NCI-H1436 treated with DMSO at 0.1 percent for 48 hours (cell line): ENCODE measurements at regions not wholly inside any gene's neighbourhood (a gene's known extent, or its start where the extent isn't known, plus 50 kb on each side); places are given as distances from the start of the nearest gene placed in this dataset.
"Not testable (repeated sequence)": the region's sequence is repeated elsewhere in the genome, so short reads cannot be mapped to it uniquely, and the experiment has no call there.

Source experiments
- DNase-seq: peaks from one replicate; lab custom pipeline; 2025; lab: John Stamatoyannopoulos, UW

DNA sequence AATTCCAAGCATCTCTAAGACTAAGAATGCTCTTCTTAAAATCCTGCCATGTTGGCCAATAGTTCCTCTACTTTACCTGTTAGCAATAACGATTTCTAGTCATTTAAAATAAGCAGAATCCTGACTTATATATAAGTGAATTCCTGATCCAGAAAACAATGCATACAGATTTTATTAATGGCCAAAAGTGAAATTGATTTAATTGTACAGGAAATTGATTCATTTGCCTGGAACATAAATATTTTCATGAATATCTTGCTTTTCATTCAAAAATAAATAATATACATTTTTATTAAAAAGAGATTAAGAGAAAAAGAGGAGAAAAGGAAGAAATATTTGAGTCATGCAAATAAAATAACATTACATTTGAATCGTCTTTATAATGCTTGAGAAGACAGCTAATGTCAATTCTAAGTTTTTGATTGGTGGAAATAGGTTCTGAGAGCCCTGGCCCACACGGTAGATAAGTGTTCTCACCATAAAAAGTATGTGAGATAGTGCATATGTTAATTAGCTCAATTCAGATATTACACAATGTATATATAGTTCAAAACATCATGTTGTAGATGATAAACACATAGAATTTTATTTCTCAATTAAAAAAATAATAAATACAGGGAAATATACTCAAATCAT is 323.2 kb upstream of the MIR17HG start:
- no peak for DNase-seq

DNA sequence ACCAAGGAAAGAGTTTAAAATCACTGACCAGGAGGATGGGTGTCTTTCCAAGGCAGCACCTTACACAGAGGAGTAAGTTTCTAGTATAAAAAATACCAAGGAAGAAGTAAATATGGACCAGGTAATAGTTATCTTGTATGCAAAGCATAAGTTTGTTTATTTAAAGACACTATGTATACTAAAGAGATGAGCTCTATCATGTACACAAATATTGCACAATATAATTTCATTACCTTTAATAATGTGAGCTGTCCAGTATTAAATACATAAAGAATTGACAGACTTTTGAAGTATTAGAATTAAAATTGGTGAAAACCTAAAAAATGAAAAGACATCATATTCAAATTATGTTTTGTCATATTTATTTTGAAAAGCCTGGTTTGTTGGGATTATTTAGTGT is 322.0 kb upstream of the MIR17HG start:
- no peak for DNase-seq

DNA sequence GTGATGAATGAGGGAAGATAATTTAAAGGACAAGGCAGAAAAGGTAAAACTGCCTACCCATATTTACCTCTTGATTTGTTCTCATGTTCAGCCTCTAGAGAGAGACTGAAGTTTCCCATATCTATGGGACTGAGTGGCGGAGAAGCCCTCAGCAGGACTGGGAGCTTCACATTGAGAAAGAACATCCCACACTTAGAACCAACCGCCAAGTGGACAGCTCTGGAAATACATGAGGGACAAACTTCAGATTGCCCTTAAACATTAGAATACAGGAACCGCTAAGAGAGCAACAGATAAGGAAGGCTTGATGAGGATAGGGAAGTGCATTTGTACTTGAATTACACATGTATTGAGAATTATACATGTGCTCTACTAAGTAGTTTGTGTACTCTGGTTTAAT is 316.0 kb upstream of the MIR17HG start:
- no peak for DNase-seq

DNA sequence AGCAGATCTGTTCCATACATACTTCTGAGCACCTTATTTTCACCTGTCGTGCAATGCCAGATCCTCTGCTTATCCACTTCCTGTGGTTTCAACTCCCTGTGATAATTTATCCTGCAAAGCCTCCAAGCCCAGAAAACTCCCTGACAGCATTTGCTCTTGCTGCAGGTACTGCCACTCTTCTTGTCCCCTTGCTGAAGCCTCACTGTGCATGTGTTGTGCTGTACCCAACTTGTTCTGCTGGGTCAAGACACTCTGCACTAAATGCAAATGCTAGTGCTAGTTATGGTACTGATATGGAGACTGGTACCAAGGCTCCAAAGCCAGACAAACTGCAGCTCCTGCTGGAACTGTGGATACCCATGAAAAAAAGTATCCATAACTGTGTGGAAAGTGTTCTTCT is 315.4 kb upstream of the MIR17HG start:
- no peak for DNase-seq

DNA sequence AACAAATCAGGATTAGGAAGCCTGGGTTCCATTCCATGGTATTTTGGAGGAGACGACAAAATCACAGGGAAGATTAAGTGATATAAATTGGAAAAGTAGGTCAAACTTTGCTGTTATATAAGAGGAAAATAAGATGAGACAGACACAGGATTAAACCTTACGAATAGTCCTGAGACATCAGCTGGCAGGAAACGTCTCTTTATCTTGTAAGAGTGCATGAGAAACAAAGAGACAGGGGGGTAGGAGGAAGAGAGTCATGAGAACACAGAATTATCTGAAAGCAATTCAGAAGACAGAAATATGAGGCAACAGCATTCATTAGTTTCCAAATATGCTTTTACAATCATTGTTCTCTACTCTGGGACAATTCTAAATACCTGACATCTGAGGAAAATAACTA is 310.6 kb upstream of the MIR17HG start:
- DNase-seq = no peak

DNA sequence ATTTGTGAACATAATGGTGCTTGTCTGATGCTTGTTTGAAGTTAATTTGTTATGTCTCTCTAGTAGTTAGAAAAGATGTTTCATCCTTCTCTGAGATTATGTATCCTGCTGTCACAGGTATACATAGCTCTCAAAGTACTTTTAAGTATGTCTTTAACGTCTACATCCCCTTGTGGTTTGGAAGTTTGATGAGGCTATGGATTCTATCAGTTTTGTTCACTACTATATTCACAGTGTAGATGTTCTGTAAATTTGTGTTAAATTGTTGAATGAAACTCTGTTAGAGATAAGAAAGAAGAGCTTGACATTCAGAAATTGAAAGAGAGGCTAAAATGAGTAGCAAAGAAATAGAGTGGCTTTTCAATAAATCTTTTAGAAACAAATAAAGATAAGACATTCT is 304.6 kb upstream of the MIR17HG start:
- no peak for DNase-seq

DNA sequence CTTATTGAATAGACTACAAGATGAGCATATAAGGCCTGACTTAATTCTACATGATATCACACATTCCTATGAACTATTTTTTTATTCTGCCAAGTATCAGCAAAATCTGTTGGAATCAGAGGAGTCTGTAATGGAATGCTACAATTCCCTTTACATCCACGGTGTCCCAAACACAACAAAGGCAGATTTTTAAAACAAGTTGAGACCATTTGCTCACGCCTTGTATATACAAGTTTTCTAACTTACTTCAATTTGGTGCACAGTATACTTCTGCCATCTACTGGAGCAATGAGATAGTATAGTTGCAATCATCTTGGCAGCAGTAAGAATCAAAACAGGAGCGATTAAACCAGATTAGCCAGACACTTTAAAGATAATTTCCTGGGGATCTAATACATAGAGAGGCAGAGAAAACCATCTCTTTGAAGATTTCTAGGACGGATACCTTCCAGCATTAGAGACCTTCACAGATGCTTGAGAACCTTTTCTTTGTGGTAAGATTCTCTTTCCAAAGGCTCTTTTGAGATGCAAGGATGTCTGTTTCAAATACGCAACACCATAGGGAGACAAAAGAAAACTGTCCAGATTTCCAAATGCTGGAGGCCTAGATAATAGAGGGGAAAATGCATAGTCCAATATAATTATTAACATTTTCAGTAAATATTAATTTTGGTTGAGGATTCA is 302.0 kb upstream of the MIR17HG start:
- DNase-seq = no peak

DNA sequence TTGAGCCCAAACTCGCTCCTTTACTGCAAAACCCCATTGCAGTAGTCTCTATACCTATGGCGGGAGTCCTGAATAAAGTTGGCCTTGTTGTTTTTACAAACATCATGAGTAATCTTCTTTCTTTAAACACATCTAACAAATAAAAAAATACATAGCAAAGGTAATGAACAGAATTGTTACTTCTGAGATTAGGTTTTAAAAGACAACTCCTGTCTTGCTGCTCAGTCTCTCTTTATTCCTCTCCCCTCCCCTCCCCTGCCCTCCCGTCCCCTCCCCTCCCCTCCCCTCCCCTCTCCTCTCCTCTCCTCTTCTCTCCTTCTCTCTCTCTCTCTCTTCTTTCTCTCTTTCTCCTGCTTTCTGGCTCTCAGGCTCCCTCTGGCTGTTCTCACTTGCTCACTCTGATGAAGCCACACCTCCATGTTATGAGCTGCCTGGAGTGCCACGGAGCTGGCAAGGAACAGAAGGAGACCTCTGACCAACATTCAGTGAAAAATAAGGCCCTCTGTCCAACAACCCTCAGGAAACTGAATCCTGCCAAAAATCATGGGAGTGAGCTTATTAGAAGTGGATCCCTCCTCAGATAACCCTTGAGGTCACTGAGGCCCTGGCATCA is 300.7 kb upstream of the MIR17HG start:
- no peak for DNase-seq

DNA sequence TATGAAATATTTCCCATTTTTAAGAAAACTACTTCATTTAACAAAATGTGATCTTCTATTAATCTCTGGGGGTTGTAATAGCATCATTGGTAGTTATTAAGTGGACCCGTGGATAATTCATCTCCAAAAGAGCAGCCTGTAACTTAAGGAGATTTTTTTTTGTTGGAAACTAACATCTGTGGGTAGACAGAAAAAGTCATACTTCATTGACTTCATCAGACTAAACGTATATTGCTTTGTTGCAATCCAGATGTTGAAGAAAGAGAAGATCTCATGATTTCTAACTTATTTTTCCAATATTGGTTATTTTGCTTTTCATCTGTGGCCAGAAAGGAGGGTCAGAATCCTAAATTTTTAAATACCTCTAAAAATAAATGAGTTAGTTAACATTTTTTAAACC is 296.5 kb upstream of the MIR17HG start:
- DNase-seq = no peak

DNA sequence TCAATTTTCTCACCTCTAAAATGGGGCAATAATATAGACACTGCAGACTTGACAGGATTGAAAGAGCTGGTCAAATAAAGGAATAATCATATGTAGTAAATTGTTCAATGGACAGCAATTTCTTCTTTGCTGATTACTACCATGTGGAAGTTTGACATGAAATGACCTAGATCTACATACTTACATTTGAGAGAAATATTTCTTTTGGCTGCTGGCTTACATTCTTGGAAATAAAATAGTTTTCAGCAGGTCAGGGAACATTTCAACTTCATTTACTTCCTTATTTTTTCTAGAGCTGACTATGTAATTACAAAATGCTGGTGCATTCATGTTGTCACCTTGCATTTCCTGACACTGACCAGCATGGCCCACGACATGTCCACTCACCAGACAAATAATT is 294.6 kb upstream of the MIR17HG start:
- no peak for DNase-seq

DNA sequence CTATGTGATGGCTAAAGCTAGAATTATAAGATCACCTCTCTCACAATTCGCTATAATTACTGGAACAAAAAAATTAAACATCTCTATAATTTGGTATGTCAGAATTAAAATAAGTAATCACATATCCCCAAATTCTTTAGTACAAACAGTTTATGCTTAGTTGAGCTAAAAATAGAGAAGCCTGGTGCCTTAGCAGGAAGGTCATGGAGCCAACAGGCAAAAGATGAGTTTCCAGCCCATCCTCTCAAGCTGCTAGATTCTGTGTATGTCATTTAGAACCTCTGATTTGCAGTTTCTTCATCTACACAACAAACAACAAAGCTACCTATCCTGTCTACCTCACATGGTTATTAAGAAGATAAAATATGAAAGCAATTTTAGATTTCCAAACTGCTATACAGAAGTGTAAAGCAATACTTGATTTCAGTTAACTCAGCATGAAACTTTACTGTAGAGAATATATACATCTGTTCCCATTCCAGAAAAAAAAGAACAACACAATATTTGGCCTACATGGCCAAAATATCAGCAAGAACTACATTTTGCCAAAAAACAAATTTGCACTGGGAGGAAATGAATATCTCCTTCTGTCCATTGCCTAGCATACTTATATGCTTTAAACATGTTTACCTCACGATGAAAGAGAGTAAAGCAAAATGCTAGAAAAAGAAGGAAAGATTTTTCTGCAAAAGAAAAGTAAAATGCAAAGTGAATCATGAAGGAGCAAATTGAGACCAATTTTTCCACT is 294.0 kb upstream of the MIR17HG start:
- no peak for DNase-seq

DNA sequence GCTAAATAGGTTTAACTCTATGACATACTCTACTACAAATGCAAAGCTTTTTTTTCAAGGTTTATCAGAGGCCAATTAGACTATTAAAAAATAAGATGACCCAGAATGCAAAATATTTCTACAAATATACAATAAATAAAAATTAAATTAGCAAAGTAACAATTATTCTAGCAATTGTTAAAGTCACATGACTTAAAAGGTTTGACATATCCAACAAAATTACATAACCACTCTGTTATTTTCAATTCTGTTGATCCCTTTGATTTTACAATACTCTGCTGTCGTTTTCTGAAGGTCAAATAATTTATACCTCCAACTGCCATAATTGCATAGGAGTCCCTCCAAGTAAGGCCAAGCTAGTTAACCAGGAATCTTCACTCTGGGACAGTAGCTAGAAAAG is 292.6 kb upstream of the MIR17HG start:
- no peak for DNase-seq

DNA sequence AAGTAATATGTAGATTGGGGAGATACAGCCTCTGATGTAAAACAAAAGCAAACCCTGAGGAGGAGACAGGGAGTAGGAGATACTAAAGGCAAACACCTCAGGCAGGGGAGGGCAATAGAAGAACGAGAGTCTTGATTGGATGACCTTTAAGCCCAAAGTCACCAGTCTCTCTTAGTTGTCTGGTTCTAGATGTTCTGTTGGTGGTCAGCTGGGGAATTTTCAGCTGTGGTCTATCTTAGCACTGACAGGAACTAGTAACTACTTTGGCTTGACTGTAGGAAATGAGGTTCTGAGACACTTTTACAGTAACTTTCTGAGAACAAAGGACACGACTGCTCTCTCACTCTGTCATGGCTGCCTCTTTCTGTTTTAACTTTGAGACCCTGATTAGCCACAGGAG is 290.7 kb upstream of the MIR17HG start:
- DNase-seq = no peak

DNA sequence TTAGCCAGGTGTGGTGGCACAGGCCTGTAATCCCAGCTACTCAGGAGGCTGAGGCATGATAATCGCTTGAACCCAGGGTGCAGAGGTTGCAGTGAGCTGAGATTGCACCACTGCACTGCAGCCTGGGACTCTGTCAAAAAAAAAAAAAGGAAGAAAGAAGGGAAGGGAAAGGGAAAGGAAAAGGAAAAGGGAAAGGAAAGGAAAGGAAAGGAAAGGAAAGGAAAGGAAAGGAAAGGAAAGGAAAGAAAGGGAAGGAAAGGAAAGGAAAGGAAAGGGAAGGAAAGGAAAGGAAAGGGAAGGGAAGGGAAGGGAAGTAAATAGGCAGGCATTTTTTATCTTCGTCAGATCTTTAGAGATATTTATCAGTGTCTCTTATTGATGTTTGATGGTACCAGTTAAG is 290.0 kb upstream of the MIR17HG start:
- not testable (repeated sequence) for DNase-seq

DNA sequence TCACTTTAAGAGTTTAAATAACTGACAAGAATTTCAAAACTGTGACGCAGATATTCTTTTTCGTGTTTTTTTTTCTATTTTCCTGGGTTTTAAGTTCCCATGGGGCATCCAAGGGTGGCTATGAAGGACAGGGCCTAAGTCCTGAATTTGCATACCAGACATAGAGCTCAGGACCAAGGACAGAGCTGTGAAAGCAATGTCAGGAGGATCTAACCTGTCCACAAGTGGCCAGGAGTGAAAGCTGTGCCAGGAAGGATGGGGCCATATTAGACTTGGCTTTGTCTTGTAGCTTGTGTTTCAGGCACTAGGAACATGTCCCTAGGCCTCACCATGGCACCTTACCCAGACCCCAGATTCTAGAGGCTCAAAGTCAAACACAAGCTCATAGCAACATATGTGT is 289.4 kb upstream of the MIR17HG start:
- DNase-seq = no peak

DNA sequence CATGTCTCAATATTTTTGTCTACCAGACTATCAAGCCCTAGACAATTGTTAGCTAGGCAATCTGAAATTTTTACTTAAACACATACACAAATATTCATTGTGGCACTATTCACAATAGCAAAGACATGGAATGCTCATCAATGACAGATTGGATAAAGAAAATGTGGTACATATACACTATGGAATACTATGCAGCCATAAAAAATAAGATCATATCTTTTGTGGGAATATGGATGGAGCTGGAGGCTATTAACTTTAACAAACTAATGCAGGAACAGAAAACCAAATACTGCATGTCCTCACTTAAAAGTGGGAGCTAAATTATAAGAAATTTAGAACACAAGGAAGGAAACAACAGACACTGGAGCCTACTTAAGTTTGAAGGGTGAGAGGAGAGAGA is 288.6 kb upstream of the MIR17HG start:
- no peak for DNase-seq

DNA sequence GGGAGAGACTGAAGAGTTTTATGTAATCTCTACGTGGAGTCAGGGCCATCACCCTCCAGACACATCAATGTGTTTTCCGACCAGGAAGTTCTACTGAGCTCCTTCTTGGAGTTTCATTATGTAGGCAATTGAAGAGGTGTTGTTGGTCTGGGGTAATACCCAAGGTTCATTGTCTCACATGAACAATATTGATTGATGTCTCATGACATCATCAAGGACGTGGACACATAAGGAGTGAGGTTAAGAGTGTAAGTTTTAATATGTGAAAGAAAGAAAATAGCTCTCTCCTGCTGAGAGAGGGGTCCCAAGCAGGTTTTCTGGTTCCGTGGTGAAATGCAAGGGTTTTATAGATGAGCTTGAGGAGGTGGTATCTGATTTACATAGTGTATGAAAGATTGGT is 280.7 kb upstream of the MIR17HG start:
- DNase-seq = no peak

DNA sequence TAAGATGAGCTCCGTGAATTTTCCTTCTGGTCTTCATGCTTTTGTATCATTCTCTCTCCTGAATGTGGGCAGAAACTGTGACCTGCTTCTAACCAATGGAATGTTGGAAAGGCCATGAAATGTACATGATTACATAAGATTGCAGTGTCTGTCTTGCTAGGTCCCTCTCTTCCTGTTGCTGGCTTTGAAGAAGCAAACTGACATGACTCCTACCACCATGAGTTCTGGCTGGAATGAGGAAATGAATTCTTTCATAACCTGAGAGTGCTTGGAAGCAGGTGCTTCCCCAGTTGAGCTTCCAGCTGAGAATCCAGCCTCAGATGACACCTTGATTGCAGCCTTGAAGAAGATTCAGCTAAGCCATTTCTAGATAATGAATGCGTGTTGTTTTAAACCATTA is 275.0 kb upstream of the MIR17HG start:
- DNase-seq = no peak

DNA sequence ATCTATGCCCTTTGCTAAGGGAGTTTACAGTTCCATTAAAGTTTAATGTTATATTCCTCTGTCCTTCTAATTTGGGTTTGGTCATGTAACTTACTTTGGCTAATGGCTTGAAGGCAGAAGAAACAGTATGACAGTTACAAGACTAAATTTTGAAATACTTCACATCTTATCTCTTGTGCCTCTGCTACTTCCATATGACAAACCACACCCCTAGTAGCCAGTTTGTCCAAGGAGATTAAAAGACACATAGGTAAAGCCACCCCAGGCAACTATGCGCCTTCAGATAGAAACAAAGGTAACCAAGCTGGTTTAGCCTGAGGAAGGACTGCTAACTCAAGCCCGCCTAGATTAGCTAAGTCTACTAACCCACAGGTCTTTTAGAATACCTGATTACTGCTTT is 273.4 kb upstream of the MIR17HG start:
- no peak for DNase-seq

DNA sequence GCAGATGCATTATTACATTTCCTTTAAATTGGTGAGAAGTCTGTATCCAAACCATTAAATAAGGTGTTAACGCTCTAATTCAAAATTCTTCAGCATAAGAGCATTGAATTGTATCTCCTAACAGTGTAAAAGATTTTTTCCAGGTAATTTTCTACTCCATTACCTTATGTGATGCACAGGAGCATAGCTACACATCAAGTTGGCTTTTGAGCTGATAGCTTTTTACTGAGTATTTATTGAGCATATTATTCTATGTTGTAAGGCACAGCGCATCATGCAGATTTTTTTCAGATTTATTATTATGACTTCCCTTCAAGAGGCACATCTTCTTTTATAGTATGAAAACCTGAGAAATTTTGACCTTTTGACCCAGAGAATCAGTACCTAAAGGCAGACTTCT is 270.7 kb upstream of the MIR17HG start:
- DNase-seq = no peak

DNA sequence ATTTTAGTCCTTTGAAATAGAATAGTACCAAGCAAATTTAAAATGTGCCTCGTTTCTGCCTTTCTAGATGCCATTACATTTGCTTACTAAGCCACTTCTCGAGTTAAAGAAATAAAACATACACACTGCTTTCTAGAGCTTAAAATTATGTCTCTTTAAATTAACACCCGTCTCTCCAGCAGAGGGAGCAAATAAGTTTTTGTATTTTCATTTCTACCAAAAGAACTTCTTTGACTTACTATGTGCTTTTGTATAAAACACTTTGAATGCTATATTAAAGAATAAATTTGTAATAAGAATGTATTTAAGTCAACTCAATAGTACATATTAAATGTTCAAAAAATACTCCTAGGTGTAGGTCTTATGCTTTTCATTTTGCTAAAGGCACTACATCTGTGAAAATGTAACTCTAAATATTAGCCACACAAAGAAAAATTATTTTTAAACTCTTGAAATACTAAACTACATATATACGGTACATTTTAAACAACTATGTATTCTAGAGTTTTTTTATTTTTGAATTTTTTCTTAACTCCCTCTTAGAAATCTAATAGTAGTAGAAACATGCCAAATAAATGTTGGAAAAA is 269.3 kb upstream of the MIR17HG start:
- DNase-seq = no peak

DNA sequence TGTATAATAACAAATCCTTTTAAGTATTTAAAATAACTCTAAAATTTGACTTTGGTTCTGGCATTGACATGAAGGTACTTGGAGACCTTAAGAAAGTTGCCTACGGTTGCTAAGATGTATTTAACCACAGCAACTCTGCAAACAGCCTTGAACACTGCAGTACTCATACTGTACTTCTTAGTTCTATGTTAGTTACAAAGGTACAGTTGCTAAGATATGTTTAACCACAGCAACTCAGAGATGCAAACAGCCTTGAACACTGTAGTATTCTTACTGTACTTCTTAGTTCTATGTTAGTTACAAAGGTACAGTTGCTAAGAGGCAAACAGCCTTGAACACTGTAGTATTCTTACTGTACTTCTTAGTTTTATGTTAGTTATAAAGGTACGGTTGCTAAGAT is 268.3 kb upstream of the MIR17HG start:
- DNase-seq = no peak

DNA sequence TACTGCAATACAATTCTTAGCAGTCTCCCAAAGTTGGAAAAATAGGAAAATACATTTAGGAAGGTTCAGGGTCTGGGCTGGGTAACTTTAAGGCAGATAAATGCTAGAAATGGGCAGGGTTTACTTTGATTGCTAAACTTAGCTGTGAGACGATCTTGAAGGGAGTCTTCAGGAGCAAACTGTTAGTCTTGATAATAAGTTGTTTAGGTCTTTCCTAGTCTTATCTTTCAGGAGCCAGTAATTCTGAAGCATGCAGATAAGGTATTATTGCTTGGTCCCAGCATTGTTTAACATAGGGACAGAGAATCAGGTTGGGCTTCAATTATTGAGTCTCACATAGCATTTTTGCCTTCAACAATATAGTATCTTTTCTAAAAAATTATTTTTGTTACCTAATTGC is 262.4 kb upstream of the MIR17HG start:
- DNase-seq = no peak
